GM12878 (cell line): ENCODE measurements at regions not wholly inside any gene's neighbourhood (a gene's known extent, or its start where the extent isn't known, plus 50 kb on each side); places are given as distances from the start of the nearest gene placed in this dataset.

Experiments used
- ATAC-seq: fragments of 200-7000 bp; cut with Tn5 transposase; 3 replicates; pipeline ENCODE4 v1.9.1; 2020; ENCODE audit warnings: mild to moderate bottlenecking, moderate library complexity
- BruUV-seq: library from RNA; stranded (reverse); fragments of 400-500 nt; replicated peaks from 2 replicates; lab custom pipeline; 2021; lab: Mats Ljungman, UMichigan
- CTCF ChIA-PET: fragments of 300-600 bp; sonication (Branson Sonifier 250); formaldehyde crosslinking; extraction: SDS; loops from one replicate; lab custom pipeline; 2021; ENCODE audit warnings: inconsistent platforms; lab: Yijun Ruan, JAX
- POLR2A ChIA-PET: fragments of 350-600 bp; formaldehyde crosslinking; extraction: SDS; loops from one replicate; lab custom pipeline; 2021; ENCODE audit warnings: inconsistent platforms; lab: Charles Lee
- RAD21 ChIA-PET: fragments of 300-600 bp; sonication (Branson Sonifier 250); formaldehyde crosslinking; loops from one replicate; lab custom pipeline; 2023; ENCODE audit warnings: antibody characterized with exemption; ENCODE audit not compliant: unreplicated experiment; lab: Charles Lee
- SMC1A ChIA-PET: fragments of 300-600 bp; sonication (Branson Sonifier 250); formaldehyde crosslinking; loops from one replicate; lab custom pipeline; 2023; ENCODE audit not compliant: unreplicated experiment, uncharacterized antibody; lab: Charles Lee
- DNase-seq: peaks from one replicate; pipeline ENCODE4 v3.0.0-alpha.2; 2011; ENCODE audit warnings: low read depth, low spot score
- FAIRE-seq: peaks from 3 replicates; lab custom pipeline; 2011; peaks lifted over from hg19 to GRCh38; lab: Jason Lieb, UNC
- H2AFZ ChIP-seq: 2 replicates; pipeline ENCODE4 v1.6.0; 2011; ENCODE audit warnings: low read depth, low read length, control low read depth; ENCODE audit not compliant: control insufficient read depth
- H3K27ac ChIP-seq: 2 replicates; pipeline ENCODE4 v1.5.1; 2011; ENCODE audit warnings: control low read depth; ENCODE audit not compliant: control insufficient read depth, insufficient read depth
- H3K27me3 ChIP-seq, 2 experiments: replicated peaks in 1 of 2; 2 replicates each; pipeline versions ENCODE4 v1.6.0 to v1.6.1; 2011; ENCODE audit warnings: low read length in 1 of 2; ENCODE audit not compliant: control insufficient read depth in 2 of 2, insufficient read depth in 2 of 2
- H3K36me3 ChIP-seq, 2 experiments: 2 replicates each; pipeline ENCODE4 v1.5.1; 2011; ENCODE audit warnings: low read length in 1 of 2; ENCODE audit not compliant: control insufficient read depth in 2 of 2, insufficient read depth in 2 of 2
- H3K4me1 ChIP-seq: 2 replicates; pipeline ENCODE4 v1.6.1; 2011; ENCODE audit warnings: mild to moderate bottlenecking, low read length, moderate library complexity, mixed read lengths; ENCODE audit not compliant: control insufficient read depth, insufficient read depth
- H3K4me2 ChIP-seq: 2 replicates; pipeline ENCODE4 v1.6.0; 2011; ENCODE audit warnings: control low read depth; ENCODE audit not compliant: control insufficient read depth, insufficient read depth
- H3K4me3 ChIP-seq: fragments of 200-600 bp; sonication (generic); 2 replicates; pipeline ENCODE4 v1.5.1; 2016
- H3K79me2 ChIP-seq: 2 replicates; pipeline ENCODE4 v1.6.0; 2011; ENCODE audit warnings: low read length; ENCODE audit not compliant: control insufficient read depth, insufficient read depth
- H3K9ac ChIP-seq: 2 replicates; pipeline ENCODE4 v1.8.0; 2011; ENCODE audit warnings: low read length, control low read depth, mixed read lengths; ENCODE audit not compliant: control insufficient read depth, insufficient read depth
- H3K9me3 ChIP-seq: replicated peaks from 3 replicates; pipeline ENCODE4 v1.5.1; 2011; ENCODE audit warnings: mild to moderate bottlenecking, low read length; ENCODE audit not compliant: control insufficient read depth, insufficient read depth
- H4K20me1 ChIP-seq: 2 replicates; pipeline ENCODE4 v1.6.0; 2011; ENCODE audit not compliant: control insufficient read depth, insufficient read depth
- HDAC2 ChIP-seq: fragments of 200-600 bp; sonication (generic); IDR thresholded peaks from 2 replicates; pipeline ENCODE4 v1.6.1; 2017
- IKZF2 ChIP-seq, 2 experiments: fragments of 450-650 bp; IDR thresholded peaks; 2 replicates each; pipeline ENCODE4 v1.6.1; 2017; ENCODE audit warnings: mild to moderate bottlenecking in 2 of 2, moderate library complexity in 2 of 2
- RFX5 ChIP-seq: IDR thresholded peaks from 2 replicates; pipeline ENCODE4 v1.6.1; 2011; ENCODE audit warnings: low read depth, low read length, improper control_type of control experiment
- ZZZ3 ChIP-seq: IDR thresholded peaks from 2 replicates; pipeline ENCODE4 v1.6.1; 2011; ENCODE audit warnings: low read depth; ENCODE audit not compliant: control insufficient read depth, insufficient read length
- WGBS: methylation state at CpG from one replicate; pipeline ENCODE4 v1.1.6; 2016; ENCODE audit warnings: low lambda C conversion rate; ENCODE audit not compliant: insufficient replicate concordance, insufficient coverage; ENCODE audit errors: missing lambda C conversion rate; 5-methylcytosine and 5-hydroxymethylcytosine counted together
- in situ Hi-C: fragments of 300-500 bp; cut with MboI; formaldehyde crosslinking; loops from 9 replicates; pipeline ENCODE4 v1.14.3; 2018; ENCODE audit warnings: mixed read lengths
- intact Hi-C: fragments of 100-400 bp; cut with micrococcal nuclease; formaldehyde crosslinking; loops from one replicate; pipeline ENCODE4 v1.14.2; 2022; ENCODE audit not compliant: unreplicated experiment
- TF ChIP-seq, protein P1 (sequence below), 3 experiments: IDR thresholded peaks in 2 of 3; conservative IDR thresholded peaks in 1 of 3; 2 replicates each; pipeline ENCODE4 v1.5.1; 2011; ENCODE audit warnings: low read depth in 3 of 3, low read length in 3 of 3, mild to moderate bottlenecking in 3 of 3, control low read depth in 2 of 3, moderate library complexity in 2 of 3, inconsistent platforms in 1 of 3, mixed read lengths in 1 of 3; ENCODE audit not compliant: control insufficient read depth in 2 of 3, insufficient read depth in 1 of 3; ENCODE audit errors: extremely low read depth in 1 of 3

GRCh38 chr7:17672783-17673182 lies 267.5 kb downstream of the SNX13 start (continued):
- TF ChIP-seq, protein P1, sequence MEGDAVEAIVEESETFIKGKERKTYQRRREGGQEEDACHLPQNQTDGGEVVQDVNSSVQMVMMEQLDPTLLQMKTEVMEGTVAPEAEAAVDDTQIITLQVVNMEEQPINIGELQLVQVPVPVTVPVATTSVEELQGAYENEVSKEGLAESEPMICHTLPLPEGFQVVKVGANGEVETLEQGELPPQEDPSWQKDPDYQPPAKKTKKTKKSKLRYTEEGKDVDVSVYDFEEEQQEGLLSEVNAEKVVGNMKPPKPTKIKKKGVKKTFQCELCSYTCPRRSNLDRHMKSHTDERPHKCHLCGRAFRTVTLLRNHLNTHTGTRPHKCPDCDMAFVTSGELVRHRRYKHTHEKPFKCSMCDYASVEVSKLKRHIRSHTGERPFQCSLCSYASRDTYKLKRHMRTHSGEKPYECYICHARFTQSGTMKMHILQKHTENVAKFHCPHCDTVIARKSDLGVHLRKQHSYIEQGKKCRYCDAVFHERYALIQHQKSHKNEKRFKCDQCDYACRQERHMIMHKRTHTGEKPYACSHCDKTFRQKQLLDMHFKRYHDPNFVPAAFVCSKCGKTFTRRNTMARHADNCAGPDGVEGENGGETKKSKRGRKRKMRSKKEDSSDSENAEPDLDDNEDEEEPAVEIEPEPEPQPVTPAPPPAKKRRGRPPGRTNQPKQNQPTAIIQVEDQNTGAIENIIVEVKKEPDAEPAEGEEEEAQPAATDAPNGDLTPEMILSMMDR (IDR thresholded peaks at IDR 0.05 in 2 of 3, conservative IDR thresholded peaks at IDR 0.05 in 1 of 3; ENCODE audit: control insufficient read depth in 2 of 3, extremely low read depth in 1 of 3, insufficient read depth in 1 of 3, low read depth in 3 of 3, low read length in 3 of 3): no peak
- TF ChIP-seq IKZF2 (IDR thresholded peaks at IDR 0.05): no peak
- TF ChIP-seq RFX5: no peak
- TF ChIP-seq ZZZ3: no peak

GRCh38 chr7:17674166-17674942 lies 265.9 kb downstream of the SNX13 start:
- in situ Hi-C loops (no loop called here), intact Hi-C loops (no loop called here)
- Histone ChIP-seq H3K27me3 (peaks cover 2 to 4% of the 10 kb centered on the region in 2 experiments; a peak in 1 of 4 replicates), H3K9me3 (no peaks in the 10 kb centered on the region), H3K4me1 (no peaks in the 10 kb centered on the region), H3K4me2 (no peak overlapping the region), H3K79me2 (no peaks in the 10 kb centered on the region), H3K36me3 (no peaks in the 10 kb centered on the region), H2AFZ (no peak overlapping the region), H3K4me3 (no peak overlapping the region), H3K9ac (no peak overlapping the region), H3K27ac (no peak overlapping the region), H4K20me1 (no peaks in the 10 kb centered on the region)
- ChIA-PET SMC1A (no interaction called here), POLR2A (interaction anchor here (0.7 kb wide), 1 partner anchor 57 kb away, joined by 4 read pairs; no protein-coding TSS in a partner anchor), CTCF (no interaction called here), RAD21 (no interaction called here)
- WGBS: 31% methylated on average over 8 of the region's 8 CpGs
- FAIRE-seq (no peak), DNase-seq (no peak), ATAC-seq (no peak)
- no TSS peak for BruUV-seq
- TF ChIP-seq RFX5: no peak
- no peak for TF ChIP-seq HDAC2
